ENCODE measurements at regions not wholly inside any gene's neighbourhood (a gene's known extent, or its start where the extent isn't known, plus 50 kb on each side); places are given as distances from the start of the nearest gene placed in this dataset.

- Histone ChIP-seq H3K4me3 (replicated peaks; ENCODE audit: insufficient read depth, low read length) (no peak overlapping the region), H3K27me3 (ENCODE audit: insufficient read depth, poor library complexity, severe bottlenecking) (no peaks in the 10 kb centered on the region), H3K27ac (replicated peaks) (no peak overlapping the region)
- DNase-seq (ENCODE audit: low read depth in 1 of 2, low spot score in 1 of 2): no peak
- TF ChIP-seq POLR2AphosphoS5 (IDR thresholded peaks at IDR 0.05; ENCODE audit: low read depth) (no peak), CTCF (IDR thresholded peaks at IDR 0.05; ENCODE audit: insufficient read depth, low read length) (no peak), REST (IDR thresholded peaks at IDR 0.05; ENCODE audit: insufficient replicate concordance, low read depth) (no peak), SPI1 (IDR thresholded peaks at IDR 0.05; ENCODE audit: borderline replicate concordance, low read depth) (no peak), GABPA (IDR thresholded peaks at IDR 0.05; ENCODE audit: low read depth) (no peak)
Measured at GRCh38 chr14:57943541-57943940, 77.6 kb upstream of the SLC35F4 start.

GRCh38 chr14:57943038-57943437 is 77.1 kb upstream of the SLC35F4 start:
- H3K27me3 ChIP-seq (ENCODE audit: insufficient read depth, poor library complexity, severe bottlenecking): no peaks in the 10 kb centered on the region
- no peak overlapping the region for H3K4me3 ChIP-seq (replicated peaks; ENCODE audit: insufficient read depth, low read length)
- DNase-seq (ENCODE audit: low read depth in 1 of 2, low spot score in 1 of 2): no peak
- no peak for TF ChIP-seq SPI1 (IDR thresholded peaks at IDR 0.05; ENCODE audit: borderline replicate concordance, low read depth)
- no peak for TF ChIP-seq REST (IDR thresholded peaks at IDR 0.05; ENCODE audit: insufficient replicate concordance, low read depth)
- TF ChIP-seq GABPA (IDR thresholded peaks at IDR 0.05; ENCODE audit: low read depth): no peak
- no peak for TF ChIP-seq POLR2AphosphoS5 (IDR thresholded peaks at IDR 0.05; ENCODE audit: low read depth)
- no peak for TF ChIP-seq CTCF (IDR thresholded peaks at IDR 0.05; ENCODE audit: insufficient read depth, low read length)
- no peak overlapping the region for H3K27ac ChIP-seq (replicated peaks)

- TF ChIP-seq POLR2AphosphoS5 (IDR thresholded peaks at IDR 0.05; ENCODE audit: low read depth) (no peak), CTCF (IDR thresholded peaks at IDR 0.05; ENCODE audit: insufficient read depth, low read length) (no peak), SPI1 (IDR thresholded peaks at IDR 0.05; ENCODE audit: borderline replicate concordance, low read depth) (no peak), GABPA (IDR thresholded peaks at IDR 0.05; ENCODE audit: low read depth) (no peak), REST (IDR thresholded peaks at IDR 0.05; ENCODE audit: insufficient replicate concordance, low read depth) (no peak)
- H3K27ac ChIP-seq (replicated peaks): no peak overlapping the region
- no peak overlapping the region for H3K4me3 ChIP-seq (replicated peaks; ENCODE audit: insufficient read depth, low read length)
- peaks cover 2% of the 10 kb centered on the region for H3K27me3 ChIP-seq (ENCODE audit: insufficient read depth, poor library complexity, severe bottlenecking)
- DNase-seq (ENCODE audit: low read depth in 1 of 2, low spot score in 1 of 2): no peak
Measured at GRCh38 chr14:57939084-57939483, 73.2 kb upstream of the SLC35F4 start.
